Keratinocyte (primary cell): ENCODE measurements at regions not wholly inside any gene's neighbourhood (a gene's known extent, or its start where the extent isn't known, plus 50 kb on each side); places are given as distances from the start of the nearest gene placed in this dataset.

ENCODE experiments used
- DNase-seq: peaks from one replicate; pipeline ENCODE4 v3.0.0-alpha.2; 2011; ENCODE audit warnings: low read depth, missing footprints, low spot score
- FAIRE-seq: peaks from 2 replicates; lab custom pipeline; 2011; peaks lifted over from hg19 to GRCh38; lab: Jason Lieb, UNC
- H2AFZ ChIP-seq: 2 replicates; pipeline ENCODE4 v1.6.0; 2012; ENCODE audit warnings: low read length, control low read depth, inconsistent platforms; ENCODE audit not compliant: control insufficient read depth
- H3K27ac ChIP-seq: 2 replicates; pipeline ENCODE4 v1.5.1; 2011; ENCODE audit warnings: low read length; ENCODE audit not compliant: control insufficient read depth, insufficient read depth
- H3K27me3 ChIP-seq: 3 replicates; pipeline ENCODE4 v1.6.0; 2011; ENCODE audit warnings: low read length; ENCODE audit not compliant: control insufficient read depth, insufficient read depth; ENCODE audit errors: extremely low read depth
- H3K36me3 ChIP-seq, 2 experiments: 2 replicates in 1 of 2; 3 replicates in 1 of 2; pipeline ENCODE4 v1.5.1; 2011; ENCODE audit warnings: low read length in 2 of 2, mild to moderate bottlenecking in 1 of 2; ENCODE audit not compliant: control insufficient read depth in 2 of 2, insufficient read depth in 2 of 2; ENCODE audit errors: extremely low read depth in 1 of 2
- H3K4me1 ChIP-seq: 3 replicates; pipeline ENCODE4 v1.5.1; 2011; ENCODE audit warnings: low read length; ENCODE audit not compliant: control insufficient read depth, insufficient read depth; ENCODE audit errors: extremely low read depth
- H3K4me2 ChIP-seq: 3 replicates; pipeline ENCODE4 v1.6.0; 2011; ENCODE audit warnings: low read depth, low read length; ENCODE audit not compliant: control insufficient read depth, insufficient read depth; ENCODE audit errors: extremely low read depth
- H3K4me3 ChIP-seq, 3 experiments: fragments of 200-600 bp in 1 of 3; sonication (generic) in 1 of 3; 2 replicates in 2 of 3; 3 replicates in 1 of 3; pipeline ENCODE4 v1.5.1; 2011 to 2016; ENCODE audit warnings: low read length in 3 of 3, mild to moderate bottlenecking in 3 of 3, control low read depth in 2 of 3, inconsistent platforms in 1 of 3, low read depth in 1 of 3, mixed read lengths in 1 of 3, mixed run types in 1 of 3, moderate library complexity in 1 of 3; ENCODE audit not compliant: control insufficient read depth in 2 of 3, insufficient read depth in 2 of 3; ENCODE audit errors: extremely low read depth in 1 of 3
- H3K79me2 ChIP-seq: 2 replicates; pipeline ENCODE4 v1.6.0; 2012; ENCODE audit warnings: low read length; ENCODE audit not compliant: control insufficient read depth, insufficient read depth
- H3K9ac ChIP-seq: 3 replicates; pipeline ENCODE4 v1.6.0; 2011; ENCODE audit warnings: low read length; ENCODE audit not compliant: control insufficient read depth, insufficient read depth; ENCODE audit errors: extremely low read depth
- H3K9me1 ChIP-seq: 3 replicates; pipeline ENCODE4 v1.6.0; 2011; ENCODE audit warnings: low read length; ENCODE audit not compliant: control insufficient read depth, insufficient read depth; ENCODE audit errors: extremely low read depth
- H3K9me3 ChIP-seq: 2 replicates; pipeline ENCODE4 v1.5.1; 2012; ENCODE audit warnings: low read depth, low read length; ENCODE audit not compliant: control insufficient read depth
- H4K20me1 ChIP-seq: 3 replicates; pipeline ENCODE4 v1.6.0; 2011; ENCODE audit warnings: low read length; ENCODE audit not compliant: control insufficient read depth, insufficient read depth; ENCODE audit errors: extremely low read depth
- EZH2 ChIP-seq: IDR thresholded peaks from one replicate; pipeline ENCODE4 v1.6.1; 2012; ENCODE audit warnings: inconsistent platforms, mild to moderate bottlenecking, low read length, moderate library complexity
- dilution Hi-C: fragments of 300-500 bp; cut with MboI; formaldehyde crosslinking; loops from one replicate; pipeline ENCODE4 v1.7.0; 2020; ENCODE audit warnings: low sequenced_read_pairs; ENCODE audit not compliant: extremely low pct_ligation_motif_present
- TF ChIP-seq, protein P1 (sequence below), 3 experiments: IDR thresholded peaks in 1 of 3; conservative IDR thresholded peaks in 1 of 3; optimal IDR thresholded peaks in 1 of 3; 2 replicates in 2 of 3; 3 replicates in 1 of 3; pipeline versions ENCODE3 to v1.5.1; 2011; ENCODE audit warnings: low read length in 3 of 3, mild to moderate bottlenecking in 3 of 3, moderate library complexity in 2 of 3, control low read depth in 1 of 3, inconsistent platforms in 1 of 3; ENCODE audit not compliant: insufficient read depth in 2 of 3; ENCODE audit errors: extremely low read depth in 1 of 3

DNA sequence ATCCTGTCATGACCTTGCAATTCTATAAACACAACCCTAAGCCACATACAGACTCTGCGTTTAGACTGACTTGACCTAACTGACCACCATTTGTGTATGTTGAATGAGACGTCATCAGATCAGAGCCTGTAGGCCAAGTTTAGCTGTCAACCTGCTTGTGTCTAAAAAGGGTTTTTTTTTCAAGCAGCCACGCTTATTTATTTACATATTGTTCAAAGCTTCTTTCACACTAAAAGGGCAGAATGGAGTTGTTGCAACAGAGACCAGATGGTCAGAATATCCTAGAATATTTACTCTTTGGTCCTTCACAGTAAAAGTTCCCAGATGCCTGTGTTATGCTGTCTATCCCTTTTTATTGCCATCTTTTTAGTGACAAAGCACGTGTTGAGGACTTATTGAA is 307.7 kb upstream of the SLC10A2 start:
- H3K4me3 ChIP-seq = no peak overlapping the region
- no peaks in the 10 kb centered on the region for H3K27me3 ChIP-seq
- H3K9ac ChIP-seq = no peak overlapping the region
- H3K79me2 ChIP-seq = no peaks in the 10 kb centered on the region
- no peak for FAIRE-seq
- dilution Hi-C loops = no loop called here
- no peak overlapping the region for H2AFZ ChIP-seq
- no peaks in the 10 kb centered on the region for H4K20me1 ChIP-seq
- H3K36me3 ChIP-seq = no peaks in the 10 kb centered on the region
- no peak for DNase-seq
- TF ChIP-seq EZH2 = no peak
- TF ChIP-seq, protein P1, sequence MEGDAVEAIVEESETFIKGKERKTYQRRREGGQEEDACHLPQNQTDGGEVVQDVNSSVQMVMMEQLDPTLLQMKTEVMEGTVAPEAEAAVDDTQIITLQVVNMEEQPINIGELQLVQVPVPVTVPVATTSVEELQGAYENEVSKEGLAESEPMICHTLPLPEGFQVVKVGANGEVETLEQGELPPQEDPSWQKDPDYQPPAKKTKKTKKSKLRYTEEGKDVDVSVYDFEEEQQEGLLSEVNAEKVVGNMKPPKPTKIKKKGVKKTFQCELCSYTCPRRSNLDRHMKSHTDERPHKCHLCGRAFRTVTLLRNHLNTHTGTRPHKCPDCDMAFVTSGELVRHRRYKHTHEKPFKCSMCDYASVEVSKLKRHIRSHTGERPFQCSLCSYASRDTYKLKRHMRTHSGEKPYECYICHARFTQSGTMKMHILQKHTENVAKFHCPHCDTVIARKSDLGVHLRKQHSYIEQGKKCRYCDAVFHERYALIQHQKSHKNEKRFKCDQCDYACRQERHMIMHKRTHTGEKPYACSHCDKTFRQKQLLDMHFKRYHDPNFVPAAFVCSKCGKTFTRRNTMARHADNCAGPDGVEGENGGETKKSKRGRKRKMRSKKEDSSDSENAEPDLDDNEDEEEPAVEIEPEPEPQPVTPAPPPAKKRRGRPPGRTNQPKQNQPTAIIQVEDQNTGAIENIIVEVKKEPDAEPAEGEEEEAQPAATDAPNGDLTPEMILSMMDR (optimal IDR thresholded peaks at IDR 0.05 in 1 of 3, IDR thresholded peaks at IDR 0.05 in 1 of 3, conservative IDR thresholded peaks at IDR 0.05 in 1 of 3; ENCODE audit: extremely low read depth in 1 of 3, insufficient read depth in 2 of 3, low read length in 3 of 3) = no peak
- no peaks in the 10 kb centered on the region for H3K9me3 ChIP-seq
- H3K9me1 ChIP-seq = no peaks in the 10 kb centered on the region
- no peak overlapping the region for H3K27ac ChIP-seq
- no peaks in the 10 kb centered on the region for H3K4me1 ChIP-seq
- no peak overlapping the region for H3K4me2 ChIP-seq

DNA sequence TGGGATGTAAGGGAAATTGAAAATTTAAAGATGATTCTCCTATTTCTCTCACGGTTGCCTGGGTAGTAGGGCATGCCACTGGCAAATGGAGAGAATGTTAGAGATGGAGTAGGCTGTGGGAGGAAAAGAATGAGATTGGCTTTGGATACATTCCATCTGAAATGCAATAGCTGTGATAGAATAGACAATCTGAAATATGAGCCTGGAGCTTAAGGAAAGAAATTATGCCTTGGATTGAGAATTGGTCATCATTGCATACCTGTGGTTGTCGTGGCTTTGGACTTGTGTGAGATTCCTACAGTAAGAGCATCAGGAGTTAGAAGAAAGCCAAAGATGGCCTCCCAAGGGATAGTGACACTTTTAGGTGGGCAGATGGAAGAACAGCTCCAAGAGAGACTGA is 305.1 kb upstream of the SLC10A2 start:
- H3K27me3 ChIP-seq = no peaks in the 10 kb centered on the region
- no peaks in the 10 kb centered on the region for H3K79me2 ChIP-seq
- no peak overlapping the region for H2AFZ ChIP-seq
- no peak overlapping the region for H3K27ac ChIP-seq
- FAIRE-seq (no peak), DNase-seq (no peak)
- H3K4me1 ChIP-seq = no peaks in the 10 kb centered on the region
- dilution Hi-C loops = no loop called here
- H3K9me3 ChIP-seq = no peaks in the 10 kb centered on the region
- no peak overlapping the region for H3K4me2 ChIP-seq
- H4K20me1 ChIP-seq = no peaks in the 10 kb centered on the region
- no peak for TF ChIP-seq EZH2
- TF ChIP-seq, protein P1 (optimal IDR thresholded peaks at IDR 0.05 in 1 of 3, IDR thresholded peaks at IDR 0.05 in 1 of 3, conservative IDR thresholded peaks at IDR 0.05 in 1 of 3; ENCODE audit: extremely low read depth in 1 of 3, insufficient read depth in 2 of 3, low read length in 3 of 3) = no peak
- no peak overlapping the region for H3K9ac ChIP-seq
- H3K36me3 ChIP-seq = no peaks in the 10 kb centered on the region
- no peak overlapping the region for H3K4me3 ChIP-seq
- H3K9me1 ChIP-seq = no peaks in the 10 kb centered on the region
